ENCODE measurements at regions not wholly inside any gene's neighbourhood (a gene's known extent, or its start where the extent isn't known, plus 50 kb on each side); places are given as distances from the start of the nearest gene placed in this dataset.

GRCh38 chr14:100391173-100391572, 68.0 kb downstream of the SLC25A47 start:
- Mint-ChIP-seq H3K4me1 (peaks cover 69% of the 10 kb centered on the region), H3K27me3 (ENCODE audit: low read depth, poor library complexity) (peaks cover 6% of the 10 kb centered on the region), H3K36me3 (ENCODE audit: low read depth) (no peaks in the 10 kb centered on the region), H3K9me3 (no peaks in the 10 kb centered on the region), H3K27ac (no peak overlapping the region), H3K4me3 (no peak overlapping the region)
- no peak for TF ChIP-seq CTCF (IDR thresholded peaks at IDR 0.05)
- no peak for DNase-seq

- peaks cover 71% of the 10 kb centered on the region for H3K4me1 Mint-ChIP-seq
- TF ChIP-seq CTCF (IDR thresholded peaks at IDR 0.05): no peak
- no peak overlapping the region for H3K27ac Mint-ChIP-seq
- peaks cover 6% of the 10 kb centered on the region for H3K27me3 Mint-ChIP-seq (ENCODE audit: low read depth, poor library complexity)
- H3K9me3 Mint-ChIP-seq: no peaks in the 10 kb centered on the region
- no peaks in the 10 kb centered on the region for H3K36me3 Mint-ChIP-seq (ENCODE audit: low read depth)
- no peak overlapping the region for H3K4me3 Mint-ChIP-seq
- DNase-seq: no peak
These were observed 68.6 kb downstream of the SLC25A47 start for GRCh38 chr14:100391724-100392123.

GRCh38 chr14:100392356-100392755, 69.2 kb downstream of the SLC25A47 start:
- Mint-ChIP-seq H3K9me3 (no peaks in the 10 kb centered on the region), H3K27ac (peak overlapping the region; percentile 49), H3K4me1 (peaks cover 78% of the 10 kb centered on the region), H3K27me3 (ENCODE audit: low read depth, poor library complexity) (peaks cover 3% of the 10 kb centered on the region), H3K36me3 (ENCODE audit: low read depth) (peaks cover 3% of the 10 kb centered on the region), H3K4me3 (no peak overlapping the region)
- no peak for TF ChIP-seq CTCF (IDR thresholded peaks at IDR 0.05)
- DNase-seq: no peak

GRCh38 chr14:100393362-100393761, 70.2 kb downstream of the SLC25A47 start:
- Mint-ChIP-seq H3K27ac (no peak overlapping the region), H3K4me1 (peaks cover 79% of the 10 kb centered on the region), H3K4me3 (no peak overlapping the region), H3K36me3 (ENCODE audit: low read depth) (peaks cover 5% of the 10 kb centered on the region), H3K9me3 (no peaks in the 10 kb centered on the region), H3K27me3 (ENCODE audit: low read depth, poor library complexity) (peaks cover 2% of the 10 kb centered on the region)
- no peak for TF ChIP-seq CTCF (IDR thresholded peaks at IDR 0.05)
- no peak for DNase-seq

GRCh38 chr14:100393906-100394732, 71.0 kb downstream of the SLC25A47 start:
- peaks cover 82% of the 10 kb centered on the region for H3K4me1 Mint-ChIP-seq
- DNase-seq: no peak
- H3K9me3 Mint-ChIP-seq: no peaks in the 10 kb centered on the region
- H3K27ac Mint-ChIP-seq: no peak overlapping the region
- no peak overlapping the region for H3K4me3 Mint-ChIP-seq
- H3K27me3 Mint-ChIP-seq (ENCODE audit: low read depth, poor library complexity): peaks cover 2% of the 10 kb centered on the region
- peaks cover 5% of the 10 kb centered on the region for H3K36me3 Mint-ChIP-seq (ENCODE audit: low read depth)
- TF ChIP-seq CTCF (IDR thresholded peaks at IDR 0.05): no peak
